GM18861 (cell line): ENCODE measurements at regions not wholly inside any gene's neighbourhood (a gene's known extent, or its start where the extent isn't known, plus 50 kb on each side); places are given as distances from the start of the nearest gene placed in this dataset.

Experiments
- ATAC-seq: cut with Tn5 transposase; IDR thresholded peaks from one replicate; pipeline ENCODE4 v1.9.1; 2021; ENCODE audit not compliant: unreplicated experiment

DNA sequence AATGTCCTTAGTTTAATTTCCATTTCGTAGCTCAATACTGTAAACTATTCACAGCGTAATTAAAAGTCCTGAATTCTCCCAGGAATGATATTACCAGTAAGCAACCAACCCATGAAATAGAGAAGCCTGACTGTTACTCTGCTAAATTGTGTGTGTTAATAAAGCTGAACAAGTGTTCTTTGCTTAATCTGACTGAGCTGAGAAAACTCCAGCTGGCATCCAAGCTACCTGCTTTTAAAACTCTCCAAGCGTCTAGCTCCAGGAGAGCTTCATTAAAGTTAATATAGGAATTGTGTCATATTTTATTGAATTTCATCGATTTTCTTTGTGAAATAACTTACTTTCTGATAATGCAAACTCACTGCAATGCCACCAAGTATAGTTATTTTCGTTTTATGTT is 524.4 kb downstream of the SLC16A7 start:
- ATAC-seq: no peak

DNA sequence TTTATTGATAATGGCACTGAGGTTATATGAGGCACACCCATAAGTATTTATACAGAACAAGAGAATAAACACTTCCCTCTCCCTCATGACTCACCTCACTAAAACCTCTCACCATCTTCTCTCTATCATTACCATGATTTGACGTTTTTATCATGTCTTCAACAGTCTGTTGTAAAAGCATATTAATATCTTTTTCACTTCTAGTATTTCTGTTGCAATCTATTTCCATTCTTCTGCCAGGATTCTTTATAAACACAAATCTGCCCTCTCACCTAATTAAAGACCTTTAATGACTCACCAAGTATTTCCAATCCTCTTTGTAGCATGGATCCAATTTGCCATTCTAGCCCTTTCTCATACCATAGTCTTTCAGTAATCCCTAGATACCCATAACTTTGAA is 527.7 kb downstream of the SLC16A7 start:
- no peak for ATAC-seq

DNA sequence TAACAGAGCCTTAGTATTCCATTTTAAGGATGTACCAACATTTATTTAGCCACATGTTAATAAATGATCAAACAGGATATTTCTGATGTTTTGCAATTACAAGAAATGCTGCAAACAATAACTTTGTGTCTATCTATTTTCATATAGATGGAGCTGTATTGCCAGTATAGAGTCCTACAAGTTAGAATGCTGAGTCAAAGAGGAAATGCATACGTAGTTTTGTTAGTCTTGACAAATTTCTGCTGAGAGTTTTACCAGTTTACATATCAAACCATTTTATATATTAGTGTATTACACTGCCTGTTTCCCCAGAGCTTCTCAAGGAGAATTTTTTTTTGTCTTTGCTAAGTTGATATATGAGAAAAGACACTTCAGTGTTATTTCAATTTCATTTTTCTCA is 541.7 kb downstream of the SLC16A7 start:
- no peak for ATAC-seq

DNA sequence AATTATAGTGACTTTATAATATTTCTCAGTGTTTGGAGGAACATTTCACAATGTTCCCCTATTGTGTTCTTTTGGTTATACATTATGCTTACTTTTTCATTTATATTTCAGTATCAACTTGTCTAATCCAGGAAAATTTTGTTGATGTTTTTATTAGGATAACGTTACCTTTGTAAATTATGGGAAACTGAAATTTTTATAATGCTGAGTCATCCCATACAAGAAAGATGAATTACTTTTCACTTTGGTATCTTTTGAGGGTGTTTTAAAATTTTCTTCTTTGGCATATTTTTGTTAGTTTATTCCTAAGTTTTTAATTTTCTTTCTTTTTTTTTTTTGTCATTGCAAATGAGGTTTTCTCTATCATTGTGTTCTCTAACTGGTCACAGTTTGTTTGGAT is 542.7 kb downstream of the SLC16A7 start:
- no peak for ATAC-seq

DNA sequence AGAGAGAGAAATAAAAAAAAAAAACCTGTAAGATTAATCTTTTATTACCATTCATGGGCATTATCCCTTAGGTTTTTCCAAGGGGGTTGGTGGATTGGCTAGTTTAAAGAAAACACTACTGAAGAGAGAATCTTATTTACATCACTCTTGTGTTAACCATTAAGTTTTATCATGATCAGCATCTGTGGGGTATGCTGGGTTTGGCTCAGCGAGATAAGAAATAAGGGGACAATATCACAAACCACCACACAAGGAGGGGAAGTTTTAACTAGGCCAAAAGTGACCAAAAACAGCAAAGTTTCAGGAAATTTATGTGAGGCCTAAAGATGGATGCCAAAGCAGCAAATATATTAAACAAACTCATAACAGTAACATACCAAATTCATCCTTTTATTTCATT is 548.6 kb downstream of the SLC16A7 start:
- no peak for ATAC-seq

DNA sequence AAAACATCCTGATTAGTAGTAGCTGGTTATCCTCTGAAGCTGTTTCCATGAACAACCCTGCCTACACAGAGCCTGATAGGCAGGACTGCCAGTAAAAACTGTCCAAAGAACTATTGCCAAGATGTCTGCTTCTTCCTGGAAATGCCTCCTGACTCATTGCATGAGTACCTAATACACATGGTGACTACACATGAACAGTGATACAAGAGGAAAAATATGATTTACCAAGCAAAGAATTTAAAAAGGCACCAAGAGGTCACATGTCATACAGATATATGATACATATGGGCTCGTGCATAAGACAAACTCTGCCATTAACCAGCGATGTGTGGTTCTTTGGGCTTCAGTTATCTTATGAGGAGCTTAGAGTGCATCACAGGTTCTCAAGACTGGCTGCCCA is 552.3 kb downstream of the SLC16A7 start:
- ATAC-seq: no peak

DNA sequence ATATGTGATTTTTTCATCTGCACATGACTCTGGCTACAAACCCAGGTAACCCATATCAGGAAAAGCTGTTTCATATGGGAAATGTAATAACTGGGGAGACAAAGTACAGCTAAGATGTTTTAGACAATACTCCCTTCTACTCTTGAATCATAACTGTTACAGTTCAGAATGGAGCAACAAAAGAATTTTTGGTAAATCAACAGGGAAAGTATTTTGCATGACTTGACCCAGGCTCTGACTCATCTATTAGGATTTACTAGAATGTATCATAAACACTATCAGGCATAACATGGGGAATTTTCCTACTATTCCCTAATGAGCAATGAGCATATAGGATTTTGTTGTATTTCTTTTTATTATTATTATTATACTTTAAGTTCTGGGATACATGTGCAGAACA is 553.0 kb downstream of the SLC16A7 start:
- no peak for ATAC-seq

DNA sequence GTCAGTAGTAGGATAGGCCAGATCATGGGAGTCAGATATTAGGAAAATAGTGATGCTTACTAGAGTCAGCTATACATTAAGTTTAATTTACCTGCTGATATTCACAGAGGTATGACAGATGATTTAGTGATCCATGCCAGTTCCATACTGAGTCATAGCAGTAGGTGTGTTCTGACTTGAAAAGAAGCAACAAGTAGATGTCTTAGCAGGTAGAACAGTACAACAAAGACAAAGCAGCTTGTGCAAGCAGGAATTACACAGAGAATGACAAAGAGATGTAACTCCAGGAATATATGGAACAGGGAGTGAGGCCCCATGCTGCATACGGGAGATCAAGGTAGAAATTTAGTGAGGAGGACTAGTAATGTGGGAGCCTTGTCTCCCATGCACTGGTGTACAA is 556.9 kb downstream of the SLC16A7 start:
- ATAC-seq: no peak

DNA sequence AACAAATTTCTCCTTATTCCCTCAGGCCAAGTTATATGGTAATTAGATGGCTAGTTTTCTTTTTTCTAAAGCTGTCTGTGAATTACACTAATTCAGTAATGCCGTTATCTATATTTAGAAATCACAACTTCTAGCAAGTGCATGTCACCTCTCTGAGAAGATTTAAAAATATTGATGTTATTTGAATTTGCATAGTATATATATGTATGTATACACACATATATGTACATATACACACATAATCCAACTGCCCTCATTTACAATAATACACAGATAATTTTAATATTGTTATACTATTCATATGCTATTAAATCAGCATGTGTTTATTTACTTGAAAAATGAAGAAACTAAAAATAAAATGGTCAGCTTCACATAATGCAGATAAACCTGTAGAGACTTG is 563.9 kb downstream of the SLC16A7 start:
- no peak for ATAC-seq

DNA sequence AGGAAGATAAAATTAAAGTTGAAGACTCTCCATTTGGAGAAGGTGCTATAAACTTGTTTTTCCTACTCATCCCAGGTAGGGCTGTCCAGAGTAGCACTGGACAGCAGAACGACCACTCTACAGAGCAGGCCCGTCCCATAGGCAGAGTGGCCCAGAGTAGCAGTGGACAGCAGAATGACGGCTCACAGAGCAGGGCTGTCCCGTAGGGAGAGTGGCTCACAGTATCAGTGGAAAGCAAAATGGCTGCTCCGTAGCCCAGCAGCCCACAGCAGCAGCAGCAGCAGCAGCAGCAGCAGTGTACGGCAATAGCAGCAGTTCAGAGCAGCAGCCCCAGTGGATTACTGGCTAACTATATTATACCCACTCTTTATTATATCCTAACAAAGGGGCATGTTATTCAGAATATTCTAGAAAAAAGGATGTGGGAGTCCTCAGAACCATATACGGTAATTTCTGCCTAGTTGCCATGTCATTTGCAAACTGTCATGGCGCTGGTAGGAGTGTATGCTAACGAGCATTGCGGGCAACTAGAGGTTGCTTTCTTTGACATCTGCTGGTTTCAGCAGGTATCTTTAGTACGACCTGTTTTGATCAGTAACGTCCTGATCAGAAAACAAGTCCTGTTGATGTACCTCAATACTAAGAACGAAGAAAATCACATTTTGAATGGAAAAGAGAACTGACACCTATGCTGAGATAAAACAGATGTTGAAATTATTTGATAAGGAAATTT is 567.3 kb downstream of the SLC16A7 start:
- ATAC-seq: no peak

DNA sequence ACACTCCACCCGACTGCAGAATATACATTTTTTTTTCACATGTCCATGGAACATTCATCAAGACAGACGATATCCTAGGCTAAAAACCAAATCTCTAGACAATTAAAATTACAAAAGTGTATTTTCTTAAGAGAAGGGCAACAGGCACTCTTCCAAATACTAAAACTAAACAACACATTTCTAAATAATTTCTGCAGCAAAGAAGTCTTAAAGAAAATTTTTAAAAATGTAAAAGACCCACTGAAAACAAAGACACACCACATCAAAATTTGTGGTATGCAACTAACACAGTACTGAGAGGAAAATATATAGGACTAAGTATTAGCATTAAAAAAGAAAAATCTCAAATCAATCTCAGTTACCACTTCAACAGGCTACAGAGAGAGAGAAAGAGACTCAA is 570.0 kb downstream of the SLC16A7 start:
- ATAC-seq: no peak

DNA sequence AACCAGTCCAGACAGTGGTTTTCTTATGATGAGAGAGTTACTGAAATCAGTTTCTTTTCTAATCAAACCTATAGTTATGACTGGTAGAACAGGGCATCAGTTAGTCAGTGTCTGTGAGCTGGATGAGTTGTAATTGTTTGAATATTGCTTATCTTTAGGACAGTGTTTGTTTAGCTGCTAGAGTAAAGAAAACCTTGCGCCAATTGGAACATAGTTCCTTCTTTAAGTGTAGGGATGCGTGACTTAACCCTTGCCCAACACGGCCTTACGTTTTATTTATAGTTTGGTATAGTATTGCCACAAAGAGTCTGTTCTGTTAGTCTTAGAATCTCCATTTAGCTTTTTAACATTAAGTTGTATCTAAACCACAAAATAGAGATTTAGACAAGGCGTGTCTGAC is 572.6 kb downstream of the SLC16A7 start:
- no peak for ATAC-seq

DNA sequence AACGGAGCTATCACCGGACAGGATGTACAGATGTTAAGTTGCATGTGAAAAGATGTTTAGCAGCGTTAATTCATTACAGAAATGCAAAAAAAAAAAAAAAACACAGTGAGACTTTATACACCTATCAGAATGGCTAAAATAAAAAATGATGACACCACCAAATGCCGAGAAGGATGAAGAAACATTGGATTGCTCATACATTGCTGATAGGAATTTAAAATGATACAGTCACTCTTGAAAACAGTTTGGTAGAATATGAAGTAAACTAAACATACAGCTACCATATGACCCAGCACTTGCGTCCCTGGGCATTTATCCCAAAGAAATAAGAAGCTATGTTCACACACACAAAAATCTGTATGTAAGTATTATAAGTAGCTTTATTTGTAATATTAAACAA is 574.1 kb downstream of the SLC16A7 start:
- ATAC-seq: no peak

DNA sequence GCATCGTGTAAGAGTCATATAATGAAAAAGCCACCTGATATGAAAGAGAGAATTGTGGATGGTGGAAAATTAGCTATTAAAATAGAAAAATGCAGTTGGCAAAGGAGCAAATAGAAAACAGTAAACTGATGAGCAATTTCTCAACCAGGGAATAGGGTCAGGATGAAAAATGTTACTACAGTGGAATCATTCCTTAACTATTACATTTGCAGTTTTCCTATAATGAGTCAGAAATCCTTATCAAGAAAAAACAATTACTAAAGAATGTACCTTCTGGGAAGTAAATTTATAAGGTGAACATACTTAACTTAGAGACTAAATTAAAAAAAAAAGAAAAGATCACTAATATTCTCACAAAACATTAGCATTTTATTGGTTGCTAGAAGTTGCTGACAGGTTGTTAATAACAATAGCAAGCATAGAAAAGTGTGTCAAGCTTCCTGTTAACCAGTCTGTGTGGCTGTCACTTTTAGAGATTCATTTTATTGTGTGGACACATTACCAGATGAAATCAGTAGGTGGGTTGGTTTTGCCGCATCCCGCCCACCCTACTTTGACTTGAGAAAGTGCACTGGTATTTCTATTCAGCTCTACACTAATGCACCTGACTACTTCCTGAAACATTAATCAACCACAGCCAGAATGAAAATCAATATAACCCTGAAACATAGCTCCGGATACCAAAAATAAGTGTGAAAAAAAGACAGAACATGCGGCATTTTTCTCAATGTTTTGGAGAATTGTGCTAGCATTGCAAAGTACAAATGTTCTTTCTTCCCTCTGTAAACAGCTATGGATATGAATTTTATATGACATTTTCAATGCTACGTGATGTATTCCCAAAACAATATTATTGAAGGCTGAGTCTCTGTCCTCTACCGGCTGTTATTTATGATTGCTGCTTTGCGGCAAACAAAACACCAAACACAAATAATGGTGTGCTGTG is 576.7 kb downstream of the SLC16A7 start:
- ATAC-seq: no peak

DNA sequence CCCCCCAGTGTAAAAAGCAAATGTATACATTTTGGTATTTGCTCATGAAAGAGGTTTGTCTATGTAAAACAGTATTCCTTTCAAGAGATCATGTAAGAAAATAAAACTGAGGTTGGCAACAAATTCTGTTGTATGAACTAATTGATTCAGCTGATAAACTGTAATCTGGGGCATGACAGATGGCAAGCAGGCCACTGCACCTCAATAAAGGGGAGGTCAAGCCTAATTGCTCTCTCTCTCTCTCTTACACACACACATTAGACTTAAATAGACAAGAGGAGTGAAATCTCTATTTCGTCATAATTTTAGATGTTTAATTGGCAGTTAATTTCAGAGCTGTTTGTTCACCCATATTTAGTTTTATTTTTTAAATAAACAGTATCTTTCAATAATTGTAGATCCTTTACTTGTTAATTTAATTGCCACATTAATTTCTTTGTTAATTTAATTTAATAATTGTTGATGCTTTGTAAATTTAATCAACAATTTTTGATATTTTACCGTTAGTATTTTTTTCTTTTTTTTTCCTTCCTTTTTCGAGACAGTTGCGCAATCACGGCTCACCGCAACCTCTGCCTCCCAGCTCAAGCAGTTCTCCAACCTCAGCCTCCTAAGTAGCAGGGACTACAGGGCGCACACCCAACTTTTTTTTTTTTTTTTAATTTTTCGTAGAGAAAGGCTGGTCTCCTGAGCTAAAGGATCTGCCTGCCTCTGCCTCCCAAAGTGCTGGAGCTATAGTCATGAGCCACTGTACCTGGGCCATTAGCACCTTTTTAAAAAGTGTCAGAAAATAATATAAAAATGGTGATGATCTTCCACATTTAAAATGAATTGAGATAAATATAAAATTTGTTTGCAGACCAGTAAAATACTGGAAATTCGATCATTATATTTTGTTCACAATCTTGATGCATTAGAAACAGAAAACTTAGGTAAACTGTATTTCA is 577.7 kb downstream of the SLC16A7 start:
- ATAC-seq: no peak

DNA sequence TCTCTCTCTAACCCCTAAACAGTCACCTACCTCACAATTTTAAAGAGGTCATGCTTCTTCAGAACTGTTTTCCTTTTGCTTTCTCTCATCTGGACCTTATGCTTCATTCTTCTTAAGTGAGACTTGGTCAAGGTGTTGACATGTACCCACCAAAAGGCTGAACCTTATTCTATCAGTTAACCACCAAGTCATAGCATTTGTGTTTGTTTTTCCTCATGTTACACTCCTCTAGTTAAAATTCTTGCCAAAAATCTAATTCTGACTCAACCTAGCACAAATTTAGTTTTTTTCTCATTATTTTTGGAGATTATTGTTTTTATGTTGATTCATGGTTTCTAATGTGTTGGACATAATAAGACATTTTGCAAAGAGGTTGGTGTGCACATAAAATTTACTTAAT is 578.6 kb downstream of the SLC16A7 start:
- ATAC-seq: no peak

DNA sequence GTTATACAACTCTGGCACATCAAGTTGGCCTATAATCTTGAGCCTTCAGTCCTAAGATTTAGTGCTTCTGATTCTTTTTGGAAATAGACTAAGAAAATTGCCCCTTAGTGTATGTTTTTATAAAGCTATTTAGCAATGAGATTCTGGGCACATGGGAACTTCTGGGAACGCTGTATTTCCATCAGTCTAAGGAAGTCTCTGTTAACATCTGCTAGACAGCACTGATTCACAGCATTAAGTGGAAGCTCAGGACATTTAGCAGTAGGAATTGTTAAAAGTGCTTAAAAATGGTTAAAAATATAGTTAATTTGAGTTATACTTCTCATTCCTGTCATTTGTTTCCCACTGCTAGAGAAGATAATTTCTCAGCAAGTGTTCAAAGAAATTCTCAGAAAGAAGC is 579.1 kb downstream of the SLC16A7 start:
- no peak for ATAC-seq

DNA sequence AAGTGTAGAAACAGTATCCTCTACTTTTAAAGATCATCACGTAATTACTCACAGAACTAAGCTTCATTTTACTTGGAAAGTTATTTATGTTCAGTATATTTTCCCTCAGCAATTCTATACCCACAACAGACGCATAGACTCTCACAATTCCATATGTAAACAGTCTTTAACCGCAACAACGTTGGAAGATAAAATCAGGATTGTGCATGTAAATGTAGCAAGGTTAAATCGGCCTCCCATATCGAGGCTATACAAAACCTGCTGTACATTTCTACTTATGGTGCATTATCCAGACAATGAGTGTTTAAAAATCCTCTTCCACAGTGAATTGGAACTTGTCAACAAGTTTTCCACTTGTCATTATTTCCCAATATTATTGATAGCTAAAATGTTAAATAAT is 581.1 kb downstream of the SLC16A7 start:
- ATAC-seq: no peak

DNA sequence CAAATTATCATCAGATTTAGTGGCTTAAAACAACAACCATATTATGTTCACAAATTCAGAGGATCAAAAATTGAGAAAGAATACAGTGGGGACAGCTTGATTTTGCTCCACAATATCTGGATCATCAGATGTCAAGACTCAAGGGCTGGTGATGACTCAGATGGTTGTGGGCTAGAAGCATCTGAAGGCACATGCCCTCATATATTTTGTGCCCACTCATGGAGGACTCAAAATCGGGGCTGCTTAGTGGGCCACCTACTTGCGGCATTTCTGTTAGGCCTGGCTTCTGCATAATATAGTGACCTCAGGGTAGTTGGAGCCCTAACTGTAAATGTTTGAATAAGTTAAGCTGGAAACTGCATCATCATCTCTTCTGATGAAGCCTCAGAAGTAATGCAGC is 584.5 kb downstream of the SLC16A7 start:
- no peak for ATAC-seq

DNA sequence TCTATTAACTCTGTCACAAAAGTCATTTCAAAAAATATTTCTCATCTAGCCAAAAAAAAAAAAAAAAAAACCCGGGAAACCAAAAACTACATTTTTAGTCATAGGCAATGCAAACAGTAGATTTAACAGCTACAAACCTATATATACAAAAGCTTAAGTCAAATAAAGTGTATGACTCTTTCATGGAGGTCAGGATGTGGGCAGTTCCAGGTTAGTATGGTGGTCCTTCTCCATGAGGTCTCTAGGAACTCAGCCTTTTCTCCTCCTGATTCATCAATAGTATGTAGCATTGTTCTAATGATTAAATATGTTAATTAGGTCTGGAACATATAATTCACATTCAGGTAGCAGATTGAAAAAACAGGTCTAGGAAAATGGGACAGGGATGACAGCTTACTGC is 586.5 kb downstream of the SLC16A7 start:
- ATAC-seq: no peak

DNA sequence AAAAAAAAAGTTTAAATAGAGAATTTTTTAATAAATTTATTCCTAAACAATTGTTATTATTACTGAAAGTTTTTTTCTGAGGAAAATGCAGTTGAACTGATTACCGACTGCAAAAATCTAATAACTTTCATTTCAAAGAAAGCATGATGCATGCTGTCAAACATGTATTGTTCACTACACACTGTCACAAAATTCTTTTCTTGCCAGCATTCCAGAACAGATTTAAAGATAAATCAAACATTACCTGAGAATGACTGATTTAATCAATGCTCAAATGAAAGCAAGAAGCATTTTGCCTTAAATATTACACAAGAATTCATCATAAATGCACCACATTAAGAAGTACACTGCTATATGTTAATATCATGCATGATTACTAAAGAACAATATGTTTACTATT is 588.3 kb downstream of the SLC16A7 start:
- ATAC-seq: no peak
